ENCODE measurements at regions not wholly inside any gene's neighbourhood (a gene's known extent, or its start where the extent isn't known, plus 50 kb on each side); places are given as distances from the start of the nearest gene placed in this dataset.

DNA sequence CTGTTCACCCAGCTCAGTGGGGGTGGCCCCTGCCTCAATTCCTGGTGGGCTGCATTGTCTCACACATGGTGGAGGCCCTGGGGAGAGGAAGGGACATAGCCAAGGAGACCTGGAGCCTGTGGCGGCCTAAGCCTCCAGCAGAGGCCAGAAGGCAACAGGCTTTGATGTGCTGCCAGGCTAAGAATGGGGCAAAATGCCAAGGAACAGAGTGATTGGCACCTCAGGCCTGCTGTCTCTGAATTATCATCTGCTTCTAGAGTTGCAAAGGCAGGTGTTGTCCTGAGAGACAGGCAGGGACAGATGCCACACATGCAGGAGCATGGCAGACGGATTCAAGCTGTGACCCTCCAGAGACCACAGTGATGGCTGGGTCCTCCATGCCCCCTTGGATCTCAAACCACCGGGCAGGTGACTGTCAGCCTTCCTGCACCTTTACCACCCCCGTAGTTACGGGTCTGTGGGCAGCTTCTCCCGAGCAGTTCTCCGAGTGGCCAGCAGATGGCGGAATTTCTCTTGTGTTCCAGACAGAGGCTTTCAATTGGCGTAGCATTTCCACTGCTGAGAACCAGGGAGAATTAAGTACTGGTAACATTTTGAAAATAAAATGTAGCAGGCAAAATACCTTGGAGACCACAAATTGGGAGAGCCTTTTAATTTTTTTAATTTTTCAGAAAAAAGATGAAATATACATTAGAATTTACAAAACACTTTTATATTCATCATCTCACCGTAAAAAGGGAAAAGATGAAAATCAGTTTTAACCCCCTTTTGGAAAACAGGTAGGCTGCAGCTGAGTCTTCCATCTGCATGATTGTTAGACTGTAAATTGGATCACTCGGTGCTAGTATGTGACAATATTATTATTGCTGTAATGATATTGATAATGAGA lies 525.5 kb upstream of the CFAP20DC start:
- no TSS peak for BruUV-seq (replicated peaks)
- FAIRE-seq (peak; percentile 49), DNase-seq (ENCODE audit: low read depth, low spot score) (peak; percentile 40), ATAC-seq (peak; percentile 95)
- Histone ChIP-seq H3K27me3 (replicated peaks in 1 of 2; ENCODE audit: control insufficient read depth in 2 of 2, insufficient read depth in 2 of 2, low read length in 1 of 2) (no peaks in the 10 kb centered on the region), H3K36me3 (ENCODE audit: control insufficient read depth in 2 of 2, insufficient read depth in 2 of 2, low read length in 1 of 2) (no peaks in the 10 kb centered on the region), H3K4me3 (no peak overlapping the region), H3K4me1 (ENCODE audit: control insufficient read depth, insufficient read depth, low read length) (no peaks in the 10 kb centered on the region), H2AFZ (ENCODE audit: control insufficient read depth, low read depth, low read length) (no peak overlapping the region; the same call in 1 of the 2 replicates), H3K79me2 (ENCODE audit: control insufficient read depth, insufficient read depth, low read length) (no peaks in the 10 kb centered on the region), H3K4me2 (ENCODE audit: control insufficient read depth, insufficient read depth) (no peak overlapping the region), H3K9me3 (replicated peaks; ENCODE audit: control insufficient read depth, insufficient read depth, low read length) (no peaks in the 10 kb centered on the region; the same call in 2 of the 3 replicates), H3K27ac (ENCODE audit: control insufficient read depth, insufficient read depth) (no peak overlapping the region), H4K20me1 (ENCODE audit: control insufficient read depth, insufficient read depth) (no peaks in the 10 kb centered on the region), H3K9ac (ENCODE audit: control insufficient read depth, insufficient read depth, low read length) (no peak overlapping the region)
- intact Hi-C loops (cut with micrococcal nuclease; ENCODE audit: unreplicated experiment) (loop anchor here (1.0 to 10.0 kb wide), 6 partner anchors 157 to 1799 kb away; no protein-coding TSS in a partner anchor), in situ Hi-C loops (cut with MboI) (loop anchor here (10.0 kb wide), 1 partner anchor 1799 kb away; no protein-coding TSS in a partner anchor)
- ChIA-PET POLR2A (no interaction called here), CTCF (interaction anchor here (0.6 to 5.2 kb wide), 49 partner anchors 7 to 1806 kb away, joined by 3 to 119 read pairs (median 4); no protein-coding TSS in a partner anchor), SMC1A (ENCODE audit: uncharacterized antibody, unreplicated experiment) (interaction anchor here (0.6 to 4.1 kb wide), 30 partner anchors 9 to 1806 kb away, joined by 3 to 39 read pairs (median 3); no protein-coding TSS in a partner anchor), RAD21 (ENCODE audit: unreplicated experiment) (interaction anchor here (0.6 to 5.1 kb wide), 20 partner anchors 7 to 1807 kb away, joined by 3 to 42 read pairs (median 4); no protein-coding TSS in a partner anchor)
- WGBS (ENCODE audit: insufficient coverage, insufficient replicate concordance, low lambda C conversion rate, missing lambda C conversion rate): 21% methylated on average over 11 of the region's 11 CpGs
- TF ChIP-seq CHD4 (IDR thresholded peaks at IDR 0.05) (no peak), CHD1 (IDR thresholded peaks at IDR 0.05; ENCODE audit: low read depth, low read length) (no peak), SREBF2 (IDR thresholded peaks at IDR 0.05; ENCODE audit: low read length) (no peak), ZNF592 (IDR thresholded peaks at IDR 0.05) (no peak), TCF3 (IDR thresholded peaks at IDR 0.05; ENCODE audit: borderline replicate concordance, insufficient read depth, low read depth, low read length) (no peak), KLF5 (IDR thresholded peaks at IDR 0.05; ENCODE audit: partially characterized antibody) (no peak), MYC (IDR thresholded peaks at IDR 0.05; ENCODE audit: insufficient read depth, insufficient read length, insufficient replicate concordance, low read length, severe bottlenecking) (no peak), ATF7 (IDR thresholded peaks at IDR 0.05; ENCODE audit: low read depth) (no peak), LARP7 (IDR thresholded peaks at IDR 0.05) (0 out of 2 replicates have a peak, but pooled peaks have one; percentile 30), HDGF (IDR thresholded peaks at IDR 0.05) (peak; percentile 70), MTA3 (IDR thresholded peaks at IDR 0.05; ENCODE audit: borderline replicate concordance, low read length) (no peak), EED (IDR thresholded peaks at IDR 0.05; ENCODE audit: low read depth) (peak; percentile 44; the same call in 1 of the 2 replicates)
- TF ChIP-seq, protein P1, sequence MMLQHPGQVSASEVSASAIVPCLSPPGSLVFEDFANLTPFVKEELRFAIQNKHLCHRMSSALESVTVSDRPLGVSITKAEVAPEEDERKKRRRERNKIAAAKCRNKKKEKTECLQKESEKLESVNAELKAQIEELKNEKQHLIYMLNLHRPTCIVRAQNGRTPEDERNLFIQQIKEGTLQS (IDR thresholded peaks at IDR 0.05; ENCODE audit: borderline replicate concordance, extremely low read depth, low read depth, low read length): no peak
- TF ChIP-seq, protein P2, sequence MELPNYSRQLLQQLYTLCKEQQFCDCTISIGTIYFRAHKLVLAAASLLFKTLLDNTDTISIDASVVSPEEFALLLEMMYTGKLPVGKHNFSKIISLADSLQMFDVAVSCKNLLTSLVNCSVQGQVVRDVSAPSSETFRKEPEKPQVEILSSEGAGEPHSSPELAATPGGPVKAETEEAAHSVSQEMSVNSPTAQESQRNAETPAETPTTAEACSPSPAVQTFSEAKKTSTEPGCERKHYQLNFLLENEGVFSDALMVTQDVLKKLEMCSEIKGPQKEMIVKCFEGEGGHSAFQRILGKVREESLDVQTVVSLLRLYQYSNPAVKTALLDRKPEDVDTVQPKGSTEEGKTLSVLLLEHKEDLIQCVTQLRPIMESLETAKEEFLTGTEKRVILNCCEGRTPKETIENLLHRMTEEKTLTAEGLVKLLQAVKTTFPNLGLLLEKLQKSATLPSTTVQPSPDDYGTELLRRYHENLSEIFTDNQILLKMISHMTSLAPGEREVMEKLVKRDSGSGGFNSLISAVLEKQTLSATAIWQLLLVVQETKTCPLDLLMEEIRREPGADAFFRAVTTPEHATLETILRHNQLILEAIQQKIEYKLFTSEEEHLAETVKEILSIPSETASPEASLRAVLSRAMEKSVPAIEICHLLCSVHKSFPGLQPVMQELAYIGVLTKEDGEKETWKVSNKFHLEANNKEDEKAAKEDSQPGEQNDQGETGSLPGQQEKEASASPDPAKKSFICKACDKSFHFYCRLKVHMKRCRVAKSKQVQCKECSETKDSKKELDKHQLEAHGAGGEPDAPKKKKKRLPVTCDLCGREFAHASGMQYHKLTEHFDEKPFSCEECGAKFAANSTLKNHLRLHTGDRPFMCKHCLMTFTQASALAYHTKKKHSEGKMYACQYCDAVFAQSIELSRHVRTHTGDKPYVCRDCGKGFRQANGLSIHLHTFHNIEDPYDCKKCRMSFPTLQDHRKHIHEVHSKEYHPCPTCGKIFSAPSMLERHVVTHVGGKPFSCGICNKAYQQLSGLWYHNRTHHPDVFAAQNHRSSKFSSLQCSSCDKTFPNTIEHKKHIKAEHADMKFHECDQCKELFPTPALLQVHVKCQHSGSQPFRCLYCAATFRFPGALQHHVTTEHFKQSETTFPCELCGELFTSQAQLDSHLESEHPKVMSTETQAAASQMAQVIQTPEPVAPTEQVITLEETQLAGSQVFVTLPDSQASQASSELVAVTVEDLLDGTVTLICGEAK (IDR thresholded peaks at IDR 0.05; ENCODE audit: borderline replicate concordance): no peak
